ENCODE measurements at regions not wholly inside any gene's neighbourhood (a gene's known extent, or its start where the extent isn't known, plus 50 kb on each side); places are given as distances from the start of the nearest gene placed in this dataset.
"Not testable (repeated sequence)": the region's sequence is repeated elsewhere in the genome, so short reads cannot be mapped to it uniquely, and the experiment has no call there.

GRCh38 chr5:96111080-96111756 is 149.6 kb upstream of the ELL2 start:
- H3K4me1 Mint-ChIP-seq = peaks cover 25% of the 10 kb centered on the region
- no peaks in the 10 kb centered on the region for H3K36me3 Mint-ChIP-seq (ENCODE audit: low read depth)
- peak; percentile 39 for ATAC-seq (replicated peaks)
- H3K4me3 Mint-ChIP-seq = no peak overlapping the region
- H3K9me3 Mint-ChIP-seq = no peaks in the 10 kb centered on the region
- no peaks in the 10 kb centered on the region for H3K27me3 Mint-ChIP-seq
- H3K27ac Mint-ChIP-seq = peak overlapping the region; percentile 44

GRCh38 chr5:96110300-96110699 is 148.6 kb upstream of the ELL2 start:
- Mint-ChIP-seq H3K36me3 (ENCODE audit: low read depth) (peaks cover 5% of the 10 kb centered on the region), H3K4me3 (no peak overlapping the region), H3K27ac (no peak overlapping the region), H3K9me3 (no peaks in the 10 kb centered on the region), H3K27me3 (no peaks in the 10 kb centered on the region), H3K4me1 (peaks cover 20% of the 10 kb centered on the region)
- ATAC-seq (replicated peaks) = no peak

- not testable (repeated sequence) for H3K4me3 Mint-ChIP-seq
These were observed 147.0 kb upstream of the ELL2 start for GRCh38 chr5:96108629-96109028.

GRCh38 chr5:96103829-96104228 is 142.2 kb upstream of the ELL2 start:
- ATAC-seq (replicated peaks); H3K4me1 Mint-ChIP-seq; H3K36me3 Mint-ChIP-seq (ENCODE audit: low read depth); H3K9me3 Mint-ChIP-seq; H3K27ac Mint-ChIP-seq; H3K4me3 Mint-ChIP-seq; H3K27me3 Mint-ChIP-seq: not testable (repeated sequence)

More at GRCh38 chr5:96108629-96109028, 147.0 kb upstream of the ELL2 start:
- H3K27me3 Mint-ChIP-seq; H3K36me3 Mint-ChIP-seq (ENCODE audit: low read depth); ATAC-seq (replicated peaks); H3K4me1 Mint-ChIP-seq; H3K9me3 Mint-ChIP-seq; H3K27ac Mint-ChIP-seq: not testable (repeated sequence)

GRCh38 chr5:96101358-96102089 is 139.9 kb upstream of the ELL2 start:
- Mint-ChIP-seq H3K27me3 (no peaks in the 10 kb centered on the region), H3K4me1 (no peaks in the 10 kb centered on the region), H3K36me3 (ENCODE audit: low read depth) (peaks cover 5% of the 10 kb centered on the region), H3K27ac (peak overlapping the region; percentile 24), H3K4me3 (no peak overlapping the region), H3K9me3 (peaks cover 3% of the 10 kb centered on the region)
- ATAC-seq (replicated peaks) = no peak

GRCh38 chr5:96097488-96097887 is 135.8 kb upstream of the ELL2 start:
- not testable (repeated sequence) for H3K4me3 Mint-ChIP-seq; H3K27me3 Mint-ChIP-seq; H3K9me3 Mint-ChIP-seq; H3K27ac Mint-ChIP-seq; H3K4me1 Mint-ChIP-seq; ATAC-seq (replicated peaks); H3K36me3 Mint-ChIP-seq (ENCODE audit: low read depth)

- ATAC-seq (replicated peaks) = no peak
- H3K27ac Mint-ChIP-seq = no peak overlapping the region
These were observed 135.1 kb upstream of the ELL2 start for GRCh38 chr5:96096724-96097123.

GRCh38 chr5:96094904-96095303 is 133.3 kb upstream of the ELL2 start:
- Mint-ChIP-seq H3K27me3 (no peaks in the 10 kb centered on the region), H3K36me3 (ENCODE audit: low read depth) (no peaks in the 10 kb centered on the region), H3K4me3 (no peak overlapping the region), H3K27ac (no peak overlapping the region), H3K4me1 (no peaks in the 10 kb centered on the region), H3K9me3 (peaks cover 3% of the 10 kb centered on the region)
- ATAC-seq (replicated peaks) = no peak

More at GRCh38 chr5:96096724-96097123, 135.1 kb upstream of the ELL2 start:
- H3K4me3 Mint-ChIP-seq = no peak overlapping the region
- H3K4me1 Mint-ChIP-seq = no peaks in the 10 kb centered on the region
- H3K27me3 Mint-ChIP-seq = no peaks in the 10 kb centered on the region
- H3K36me3 Mint-ChIP-seq (ENCODE audit: low read depth) = no peaks in the 10 kb centered on the region
- H3K9me3 Mint-ChIP-seq = peaks cover 3% of the 10 kb centered on the region

GRCh38 chr5:96093890-96094381 is 132.3 kb upstream of the ELL2 start:
- Mint-ChIP-seq H3K9me3 (peaks cover 3% of the 10 kb centered on the region), H3K27ac (peak overlapping the region; percentile 17), H3K27me3 (no peaks in the 10 kb centered on the region), H3K4me1 (no peaks in the 10 kb centered on the region), H3K36me3 (ENCODE audit: low read depth) (no peaks in the 10 kb centered on the region), H3K4me3 (no peak overlapping the region)
- no peak for ATAC-seq (replicated peaks)

GRCh38 chr5:96093340-96093739 is 131.7 kb upstream of the ELL2 start:
- no peaks in the 10 kb centered on the region for H3K27me3 Mint-ChIP-seq
- no peak overlapping the region for H3K4me3 Mint-ChIP-seq
- peaks cover 3% of the 10 kb centered on the region for H3K9me3 Mint-ChIP-seq
- H3K36me3 Mint-ChIP-seq (ENCODE audit: low read depth) = no peaks in the 10 kb centered on the region
- H3K4me1 Mint-ChIP-seq = no peaks in the 10 kb centered on the region
- ATAC-seq (replicated peaks) = no peak
- peak overlapping the region; percentile 17 for H3K27ac Mint-ChIP-seq

- ATAC-seq (replicated peaks) = peak; percentile 98
- no peaks in the 10 kb centered on the region for H3K27me3 Mint-ChIP-seq
- peak overlapping the region; percentile 7 for H3K27ac Mint-ChIP-seq
- H3K36me3 Mint-ChIP-seq (ENCODE audit: low read depth) = no peaks in the 10 kb centered on the region
- no peaks in the 10 kb centered on the region for H3K9me3 Mint-ChIP-seq
- no peaks in the 10 kb centered on the region for H3K4me1 Mint-ChIP-seq
- H3K4me3 Mint-ChIP-seq = no peak overlapping the region
These were observed 130.2 kb upstream of the ELL2 start for GRCh38 chr5:96091874-96092273.

GRCh38 chr5:96090215-96090614 is 128.6 kb upstream of the ELL2 start:
- Mint-ChIP-seq H3K9me3 (no peaks in the 10 kb centered on the region), H3K4me3 (no peak overlapping the region), H3K27ac (no peak overlapping the region), H3K27me3 (no peaks in the 10 kb centered on the region), H3K4me1 (no peaks in the 10 kb centered on the region), H3K36me3 (ENCODE audit: low read depth) (no peaks in the 10 kb centered on the region)
- no peak for ATAC-seq (replicated peaks)

- Mint-ChIP-seq H3K9me3 (no peaks in the 10 kb centered on the region), H3K4me3 (no peak overlapping the region), H3K27me3 (no peaks in the 10 kb centered on the region), H3K27ac (no peak overlapping the region), H3K36me3 (ENCODE audit: low read depth) (no peaks in the 10 kb centered on the region), H3K4me1 (no peaks in the 10 kb centered on the region)
- ATAC-seq (replicated peaks) = no peak
These were observed 127.3 kb upstream of the ELL2 start for GRCh38 chr5:96088706-96089498.

- no peaks in the 10 kb centered on the region for H3K27me3 Mint-ChIP-seq
- no peaks in the 10 kb centered on the region for H3K36me3 Mint-ChIP-seq (ENCODE audit: low read depth)
- no peak overlapping the region for H3K27ac Mint-ChIP-seq
- ATAC-seq (replicated peaks) = no peak
- peaks cover 7% of the 10 kb centered on the region for H3K4me1 Mint-ChIP-seq
- H3K4me3 Mint-ChIP-seq = no peak overlapping the region
- H3K9me3 Mint-ChIP-seq = no peaks in the 10 kb centered on the region
These were observed 126.3 kb upstream of the ELL2 start for GRCh38 chr5:96087939-96088338.
